ENCODE measurements at regions not wholly inside any gene's neighbourhood (a gene's known extent, or its start where the extent isn't known, plus 50 kb on each side); places are given as distances from the start of the nearest gene placed in this dataset.

GRCh38 chr7:34282271-34282670 is 375.7 kb upstream of the NPSR1 start:
- no peak overlapping the region for H2BK15ac ChIP-seq (ENCODE audit: low read depth, low read length)
- H3K4me2 ChIP-seq (ENCODE audit: insufficient read depth, insufficient read length, low read length), result no peak overlapping the region
- DNase-seq, result no peak
- no peak overlapping the region for H2BK5ac ChIP-seq (ENCODE audit: insufficient read length, low read length)
- peaks cover 21 to 28% of the 10 kb centered on the region in 2 experiments for H3K9me3 Mint-ChIP-seq
- no peak overlapping the region for H2BK12ac ChIP-seq (ENCODE audit: insufficient read length, low read depth, low read length)
- no peaks in the 10 kb centered on the region for H3K27me3 Mint-ChIP-seq (ENCODE audit: low read depth)
- no peak overlapping the region for H3K18ac ChIP-seq (ENCODE audit: insufficient read length, low read depth, low read length)
- no peak for TF ChIP-seq CTCF (conservative IDR thresholded peaks at IDR 0.05)
- H4K8ac ChIP-seq (replicated peaks; ENCODE audit: insufficient read length, low read depth, low read length), result no peak overlapping the region
- no peak overlapping the region for H3K14ac ChIP-seq (ENCODE audit: insufficient read depth, low read length)
- H3K79me1 ChIP-seq (ENCODE audit: insufficient read depth, low read depth, low read length, poor library complexity, severe bottlenecking), result no peaks in the 10 kb centered on the region
- no peak overlapping the region for H3K4ac ChIP-seq (ENCODE audit: low read depth, low read length)
- H3K27ac ChIP-seq (ENCODE audit: insufficient read length, low read depth, low read length), result no peak overlapping the region
- no peaks in the 10 kb centered on the region for H4K20me1 ChIP-seq (ENCODE audit: control insufficient read depth, insufficient read depth, insufficient read length)
- H3K27ac Mint-ChIP-seq, result no peak overlapping the region
- H3K23me2 ChIP-seq (ENCODE audit: insufficient read length, low read depth, low read length, poor library complexity, severe bottlenecking), result no peaks in the 10 kb centered on the region
- H2AK5ac ChIP-seq (ENCODE audit: insufficient read length, low read length), result no peak overlapping the region
- no peak overlapping the region for H2BK120ac ChIP-seq (ENCODE audit: low read depth, low read length, poor library complexity, severe bottlenecking)
- no peak overlapping the region for H3K23ac ChIP-seq (ENCODE audit: insufficient read length, low read depth, low read length)
- no peak overlapping the region for H4K91ac ChIP-seq (ENCODE audit: insufficient read length, low read depth, low read length)
- H4K5ac ChIP-seq (ENCODE audit: insufficient read length, low read depth, low read length), result no peak overlapping the region
- H3K4me1 Mint-ChIP-seq, result peaks cover 3 to 6% of the 10 kb centered on the region in 2 experiments; a peak in 3 of 4 replicates
- no peaks in the 10 kb centered on the region for H3K79me2 ChIP-seq (ENCODE audit: insufficient read depth, low read length)
- H2AFZ ChIP-seq (ENCODE audit: low read length), result no peak overlapping the region
- no peak overlapping the region for H2BK20ac ChIP-seq (ENCODE audit: low read depth, low read length, poor library complexity, severe bottlenecking)
- no peak overlapping the region for H3K9ac ChIP-seq (ENCODE audit: extremely low read depth, insufficient read length, low read length)
- peaks cover 18% of the 10 kb centered on the region for H3K9me3 ChIP-seq (ENCODE audit: control insufficient read depth, low read depth, low read length)
- H3K56ac ChIP-seq (ENCODE audit: insufficient read length, low read depth, low read length), result no peak overlapping the region
- H3K4me3 Mint-ChIP-seq, result no peak overlapping the region
- no CpG with 5 or more reads among the region's 1 CpG for WGBS (ENCODE audit: extremely low coverage, insufficient read length, low lambda C conversion rate)
- H3K4me1 ChIP-seq (ENCODE audit: insufficient read depth, low read length), result no peaks in the 10 kb centered on the region
- no peaks in the 10 kb centered on the region for H3K27me3 ChIP-seq (ENCODE audit: insufficient read depth, low read length)
- H3T11ph ChIP-seq (ENCODE audit: low read length), result no peak overlapping the region
- H3K36me3 Mint-ChIP-seq (ENCODE audit: insufficient read depth in 1 of 3, low read depth in 3 of 3), result peaks cover 14 to 30% (median 26%) of the 10 kb centered on the region in 3 experiments

Measured in H9 (cell line).